GM19025 (cell line): ENCODE measurements at regions not wholly inside any gene's neighbourhood (a gene's known extent, or its start where the extent isn't known, plus 50 kb on each side); places are given as distances from the start of the nearest gene placed in this dataset.
"Not testable (repeated sequence)": the region's sequence is repeated elsewhere in the genome, so short reads cannot be mapped to it uniquely, and the experiment has no call there.

ENCODE experiments used
- ATAC-seq: cut with Tn5 transposase; IDR thresholded peaks from one replicate; pipeline ENCODE4 v1.9.1; 2021; ENCODE audit warnings: mild to moderate bottlenecking, low read depth, moderate library complexity; ENCODE audit not compliant: unreplicated experiment

DNA sequence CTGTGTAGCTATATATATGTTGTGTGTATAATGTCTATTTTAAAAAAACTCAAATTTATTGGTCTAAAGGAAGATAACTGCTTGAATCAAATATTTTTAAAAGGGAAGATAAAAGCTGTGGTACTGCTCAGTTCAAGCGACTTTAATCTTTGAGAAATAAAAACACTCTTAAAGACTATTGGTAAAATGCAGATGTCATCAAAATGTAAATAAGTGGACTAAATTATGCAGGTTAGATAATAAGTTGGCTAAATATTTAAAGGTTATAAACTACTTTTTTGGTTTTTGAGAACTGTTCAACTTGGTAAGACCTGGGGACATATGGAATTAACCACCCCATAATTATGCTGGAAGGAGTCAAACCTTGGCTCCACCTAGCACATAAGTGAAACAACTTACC is 144.7 kb upstream of the ITM2A start:
- ATAC-seq = no peak

DNA sequence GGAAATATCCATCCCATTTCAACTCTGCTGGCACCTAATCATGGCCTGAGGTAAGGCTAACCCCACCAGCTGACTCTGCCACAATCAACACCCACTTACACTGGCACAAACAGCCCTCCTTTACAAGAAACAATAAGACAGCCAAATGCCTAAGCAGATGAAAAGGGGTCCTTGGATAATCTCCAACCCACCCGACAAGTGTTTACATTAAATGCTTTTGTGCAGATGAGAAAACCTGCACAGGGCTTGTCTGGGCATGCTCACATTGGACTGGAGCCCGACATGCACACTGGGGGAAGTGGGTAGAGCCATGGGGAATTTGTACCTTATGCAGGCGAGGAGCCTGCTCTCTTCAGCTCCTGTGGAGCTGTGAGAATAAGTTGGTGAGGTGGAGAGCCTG is 138.9 kb upstream of the ITM2A start:
- ATAC-seq = no peak

DNA sequence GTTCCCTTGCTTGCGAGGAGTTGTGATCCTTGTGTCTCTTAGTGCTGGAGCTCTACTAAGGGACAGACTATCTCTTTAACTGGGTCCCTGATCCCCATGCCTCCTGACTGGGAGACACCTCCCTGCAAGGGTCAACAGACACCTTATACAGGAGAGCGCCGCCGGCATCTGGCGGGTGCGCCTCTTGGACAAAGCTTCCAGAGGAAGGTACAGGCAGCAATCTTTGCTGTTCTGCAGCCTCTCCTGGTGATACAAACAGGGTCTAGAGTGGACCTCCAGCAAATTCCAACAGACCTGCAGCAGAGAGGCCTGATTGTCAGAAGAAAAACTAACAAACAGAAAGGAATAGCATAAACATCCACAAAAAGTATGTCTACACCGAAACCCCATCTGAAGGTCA is 115.6 kb upstream of the ITM2A start:
- ATAC-seq = no peak

DNA sequence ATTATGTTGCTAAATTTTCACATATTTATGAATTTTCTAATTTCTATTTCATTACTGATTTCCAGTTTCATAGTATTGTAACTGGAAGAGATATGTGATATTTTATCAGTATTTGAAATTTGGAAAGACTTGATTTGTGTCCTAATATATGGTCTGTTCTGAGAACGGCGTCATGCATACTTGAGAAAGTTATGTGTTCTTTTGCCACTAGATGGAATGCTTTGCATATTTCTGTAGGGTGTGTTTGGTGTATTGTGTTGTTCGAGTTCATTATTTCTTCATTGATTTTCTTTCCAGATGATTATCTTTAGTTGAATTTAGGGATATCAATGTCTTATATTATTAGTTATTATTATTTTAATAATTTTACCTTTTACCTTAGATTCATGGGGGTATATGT is 110.6 kb upstream of the ITM2A start:
- ATAC-seq = no peak

DNA sequence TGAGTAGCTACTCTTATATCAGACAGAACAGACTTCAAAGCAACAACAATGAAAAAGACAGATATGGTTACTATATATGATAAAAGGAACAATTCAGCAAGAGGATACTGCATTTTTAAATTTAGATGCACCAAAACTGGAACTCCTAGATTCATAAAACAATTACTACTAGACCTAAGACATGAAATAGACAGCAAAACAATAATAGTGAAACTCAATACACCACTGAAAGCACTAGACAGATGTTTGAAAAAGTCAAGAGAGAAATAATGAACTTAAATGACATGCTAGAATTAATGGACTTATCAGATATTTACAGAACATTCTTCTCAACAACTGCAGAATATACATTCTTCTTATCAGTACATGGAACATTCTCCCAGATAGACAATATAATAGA is 99.5 kb upstream of the ITM2A start:
- ATAC-seq = no peak

DNA sequence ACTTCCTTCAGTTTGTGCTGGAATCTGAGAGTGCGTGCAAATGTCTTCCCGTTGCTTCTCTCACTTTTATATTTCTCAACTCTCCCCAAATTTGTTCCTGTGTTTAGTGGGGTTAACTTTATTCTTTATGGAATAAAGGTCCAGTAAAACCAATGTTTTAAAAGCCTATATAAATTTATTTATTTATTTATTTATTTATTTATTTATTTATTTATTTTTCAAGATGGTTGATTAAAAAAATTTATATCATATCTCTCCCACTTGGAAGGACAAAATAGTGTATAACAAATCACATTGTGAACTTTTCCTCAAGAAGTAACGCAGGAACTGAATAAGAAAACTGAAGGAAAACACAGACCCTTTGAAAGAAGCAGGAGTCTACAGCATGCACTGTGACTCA is 95.3 kb upstream of the ITM2A start:
- ATAC-seq = no peak

DNA sequence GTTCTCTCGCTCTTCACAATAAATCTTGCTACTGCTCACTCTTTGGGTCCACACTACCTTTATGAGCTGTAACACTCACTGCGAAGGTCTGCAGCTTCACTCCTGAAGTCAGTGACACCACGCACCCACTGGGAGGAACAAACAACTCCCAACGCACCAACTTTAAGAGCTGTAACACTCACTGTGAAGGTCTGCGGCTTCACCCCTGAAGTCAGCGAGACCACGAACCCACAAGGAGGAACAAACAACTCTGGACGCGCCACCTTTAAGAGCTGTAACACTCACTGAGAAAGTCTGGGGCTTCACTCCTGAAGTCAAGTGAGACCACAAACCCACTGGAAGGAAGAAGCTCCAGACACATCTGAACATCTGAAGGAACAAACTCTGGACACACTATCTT is 89.5 kb upstream of the ITM2A start:
- ATAC-seq = not testable (repeated sequence)

DNA sequence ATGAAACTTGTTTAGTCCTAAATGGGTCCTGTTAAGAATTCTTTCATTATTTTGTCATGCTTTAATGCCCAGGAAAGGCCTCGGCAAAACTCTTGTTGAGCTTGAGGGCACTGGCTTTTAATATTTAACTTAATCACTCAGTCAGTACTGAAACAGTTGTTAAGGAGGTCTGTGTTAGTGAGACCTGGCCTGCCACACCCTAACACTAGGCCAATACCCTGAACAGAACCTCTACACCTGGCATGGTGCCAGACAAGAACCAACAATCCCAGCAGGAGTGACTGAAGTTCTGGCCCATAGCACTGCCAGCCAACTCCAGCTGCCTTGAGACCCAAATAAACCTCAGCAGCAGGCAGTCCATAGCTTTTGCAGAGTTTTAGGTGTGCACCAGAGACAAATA is 85.7 kb upstream of the ITM2A start:
- no peak for ATAC-seq

DNA sequence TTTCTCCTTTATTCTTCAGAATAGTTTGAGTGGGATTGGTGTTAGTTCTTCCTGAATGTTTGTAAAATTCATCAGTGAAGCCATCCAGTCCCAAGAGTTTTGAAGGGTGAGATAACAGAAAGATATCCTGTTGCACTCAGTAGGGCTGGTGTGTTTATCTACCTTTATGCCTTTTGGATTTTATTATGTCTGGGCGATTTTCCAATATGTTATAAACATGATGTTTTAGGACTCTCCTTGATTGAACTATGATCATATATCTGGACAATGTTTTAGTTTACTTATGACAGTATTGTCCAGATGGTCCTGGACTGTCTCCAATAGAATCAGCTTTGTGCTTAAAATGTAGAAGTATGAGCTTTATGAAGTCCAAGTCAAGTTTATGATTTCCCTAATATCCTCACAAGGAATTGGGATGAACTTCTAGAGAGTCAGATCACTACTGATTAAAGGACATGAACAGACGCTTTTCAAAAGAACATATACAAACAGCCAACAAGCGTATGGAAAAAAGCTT is 77.6 kb upstream of the ITM2A start:
- ATAC-seq = no peak

DNA sequence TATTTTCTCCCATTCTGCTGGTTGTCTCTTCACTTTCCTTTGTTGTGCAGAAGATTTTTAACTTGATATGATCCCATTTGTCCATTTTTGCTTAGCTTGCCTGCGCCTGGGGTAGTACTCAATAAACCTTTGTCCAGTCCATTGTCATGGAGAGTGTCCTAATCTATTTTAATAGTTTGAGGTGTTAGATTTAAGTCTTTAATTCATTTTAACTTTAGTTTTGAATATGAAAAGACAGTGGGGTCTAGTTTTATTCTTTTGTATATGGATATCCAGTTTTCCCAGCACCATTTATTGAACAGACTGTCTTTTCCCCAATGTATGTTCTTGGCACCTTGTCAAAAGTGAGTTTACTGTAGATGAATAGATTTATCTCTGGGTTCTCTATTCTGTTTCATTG is 76.0 kb upstream of the ITM2A start:
- ATAC-seq = no peak

DNA sequence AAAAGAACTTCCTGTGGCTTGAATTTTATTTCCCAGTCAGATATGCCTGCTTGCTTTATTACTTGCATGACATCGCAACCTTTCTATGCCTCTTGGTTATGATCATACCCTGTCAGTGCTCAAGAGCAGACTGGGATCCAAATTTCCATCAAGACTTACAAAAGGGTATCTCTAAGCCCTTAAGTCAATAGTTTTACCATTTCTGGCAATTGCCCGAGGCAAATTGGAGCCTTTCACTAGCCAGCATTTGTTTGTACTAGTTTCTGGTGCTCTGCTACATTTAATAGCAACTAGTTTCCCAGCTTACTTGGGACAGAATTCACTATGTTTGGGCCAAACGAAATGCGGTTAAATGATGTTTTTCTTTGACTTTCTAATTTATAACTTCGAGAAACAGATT is 73.2 kb upstream of the ITM2A start:
- no peak for ATAC-seq
